ENCODE measurements at regions not wholly inside any gene's neighbourhood (a gene's known extent, or its start where the extent isn't known, plus 50 kb on each side); places are given as distances from the start of the nearest gene placed in this dataset.

GRCh38 chr19:57010541-57010940 lies 109.2 kb upstream of the USP29 start:
- TF ChIP-seq CTCF (IDR thresholded peaks at IDR 0.05; ENCODE audit: low read depth, low read length): no peak
- no peak overlapping the region for H3K4me3 ChIP-seq (ENCODE audit: low read depth, low read length)

GRCh38 chr19:57016076-57016475 lies 103.7 kb upstream of the USP29 start:
- no peak for TF ChIP-seq CTCF (IDR thresholded peaks at IDR 0.05; ENCODE audit: low read depth, low read length)

GRCh38 chr19:57016491-57016890 lies 103.3 kb upstream of the USP29 start:
- no peak for TF ChIP-seq CTCF (IDR thresholded peaks at IDR 0.05; ENCODE audit: low read depth, low read length)

More at GRCh38 chr19:57016076-57016475, 103.7 kb upstream of the USP29 start:
- H3K4me3 ChIP-seq (ENCODE audit: low read depth, low read length): no peak overlapping the region

GRCh38 chr19:57025491-57025890 lies 94.3 kb upstream of the USP29 start:
- H3K4me3 ChIP-seq (ENCODE audit: low read depth, low read length): no peak overlapping the region
- no peak for TF ChIP-seq CTCF (IDR thresholded peaks at IDR 0.05; ENCODE audit: low read depth, low read length)

More at GRCh38 chr19:57016491-57016890, 103.3 kb upstream of the USP29 start:
- H3K4me3 ChIP-seq (ENCODE audit: low read depth, low read length): no peak overlapping the region

GRCh38 chr19:57026476-57026875 lies 93.3 kb upstream of the USP29 start:
- TF ChIP-seq CTCF (IDR thresholded peaks at IDR 0.05; ENCODE audit: low read depth, low read length): no peak
- no peak overlapping the region for H3K4me3 ChIP-seq (ENCODE audit: low read depth, low read length)

GRCh38 chr19:57027360-57027759 lies 92.4 kb upstream of the USP29 start:
- no peak for TF ChIP-seq CTCF (IDR thresholded peaks at IDR 0.05; ENCODE audit: low read depth, low read length)
- H3K4me3 ChIP-seq (ENCODE audit: low read depth, low read length): no peak overlapping the region

GRCh38 chr19:57028804-57029525 lies 90.8 kb upstream of the USP29 start:
- no peak for TF ChIP-seq CTCF (IDR thresholded peaks at IDR 0.05; ENCODE audit: low read depth, low read length)
- H3K4me3 ChIP-seq (ENCODE audit: low read depth, low read length): no peak overlapping the region
